ENCODE measurements at regions not wholly inside any gene's neighbourhood (a gene's known extent, or its start where the extent isn't known, plus 50 kb on each side); places are given as distances from the start of the nearest gene placed in this dataset.
A peak's percentile ranks its signal among the peaks of the same experiment; 100 is the strongest.

DNA sequence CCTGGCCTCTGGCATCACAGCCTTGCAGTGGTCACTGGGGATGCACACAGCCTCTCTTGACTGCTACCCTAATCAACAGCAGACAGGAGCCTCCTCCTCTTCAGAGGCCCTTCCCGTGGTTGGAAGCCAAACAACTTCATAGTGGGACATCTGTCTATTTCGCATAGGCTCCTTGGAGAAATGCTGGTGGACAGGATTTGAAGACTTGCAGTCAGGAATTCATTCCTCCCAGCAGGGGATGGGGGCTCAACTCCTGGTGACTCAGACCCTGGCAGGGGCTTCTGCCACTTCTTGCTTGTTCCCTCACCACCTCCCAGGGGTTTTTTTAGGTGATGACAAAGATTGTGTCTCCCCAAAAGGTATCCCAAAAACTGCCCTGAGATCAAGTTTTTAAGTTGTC lies 191.7 kb upstream of the CAMK1G start:
- H3K27ac ChIP-seq (ENCODE audit: low read length): no peak overlapping the region
- H3K4me1 ChIP-seq (ENCODE audit: control insufficient read depth, insufficient read depth, low read length): no peaks in the 10 kb centered on the region
- H3K4me3 ChIP-seq (ENCODE audit: low read length): no peak overlapping the region
- H3K36me3 ChIP-seq (ENCODE audit: control insufficient read depth, insufficient read depth, low read length): no peaks in the 10 kb centered on the region
- H3K27me3 ChIP-seq (ENCODE audit: control insufficient read depth, insufficient read depth, low read length): no peaks in the 10 kb centered on the region
- DNase-seq: no peak
- WGBS (ENCODE audit: insufficient coverage): no CpG with 5 or more reads among the region's 2 CpGs
- H3K9me3 ChIP-seq (replicated peaks; ENCODE audit: control insufficient read depth, low read depth, low read length): no peaks in the 10 kb centered on the region

DNA sequence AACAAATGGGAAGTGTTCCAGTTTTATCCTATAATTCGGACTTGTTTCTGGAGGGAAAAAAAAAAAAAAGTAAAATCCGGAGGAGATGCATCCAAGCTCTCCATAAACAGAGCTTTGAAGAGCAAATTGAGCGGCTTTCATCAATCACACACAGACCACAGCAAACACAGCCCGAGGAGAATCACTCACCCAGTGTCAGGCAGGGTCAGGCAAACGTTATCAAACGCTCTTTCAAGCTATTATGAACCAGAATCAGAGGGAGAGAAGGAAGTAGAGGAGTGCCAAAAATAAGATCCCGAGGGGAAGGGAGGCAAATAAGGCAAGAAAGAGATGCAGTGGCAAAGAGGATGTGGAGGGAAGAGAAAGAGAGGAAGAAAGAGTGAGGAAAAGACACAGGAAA lies 188.3 kb upstream of the CAMK1G start:
- Histone ChIP-seq H3K27ac (ENCODE audit: low read length) (no peak overlapping the region), H3K4me3 (ENCODE audit: low read length) (no peak overlapping the region), H3K4me1 (ENCODE audit: control insufficient read depth, insufficient read depth, low read length) (no peaks in the 10 kb centered on the region), H3K9me3 (replicated peaks; ENCODE audit: control insufficient read depth, low read depth, low read length) (no peaks in the 10 kb centered on the region), H3K27me3 (ENCODE audit: control insufficient read depth, insufficient read depth, low read length) (no peaks in the 10 kb centered on the region), H3K36me3 (ENCODE audit: control insufficient read depth, insufficient read depth, low read length) (no peaks in the 10 kb centered on the region)
- DNase-seq: no peak
- 7% methylated on average over 1 of the region's 7 CpGs for WGBS (ENCODE audit: insufficient coverage)

DNA sequence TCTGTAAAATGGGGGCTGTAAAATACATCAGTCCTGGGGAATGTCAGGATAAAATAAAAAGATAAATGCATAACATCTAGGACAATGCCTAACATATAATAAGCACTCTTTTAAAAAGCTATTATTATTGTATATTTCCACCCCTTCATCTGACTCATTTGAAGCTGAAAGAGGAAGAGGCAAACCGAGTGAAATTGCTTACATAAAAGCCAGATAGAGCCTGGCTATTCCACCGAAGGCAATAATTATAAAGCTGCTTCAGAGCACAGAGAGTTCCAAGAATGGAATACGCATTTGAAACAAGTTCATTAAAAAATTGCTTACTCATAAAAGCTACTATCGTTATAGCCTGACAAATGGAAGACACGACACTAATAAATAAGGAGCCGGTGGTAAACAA lies 186.1 kb upstream of the CAMK1G start:
- WGBS (ENCODE audit: insufficient coverage): 72% methylated on average over 2 of the region's 6 CpGs
- Histone ChIP-seq H3K27ac (ENCODE audit: low read length) (no peak overlapping the region), H3K27me3 (ENCODE audit: control insufficient read depth, insufficient read depth, low read length) (no peaks in the 10 kb centered on the region), H3K36me3 (ENCODE audit: control insufficient read depth, insufficient read depth, low read length) (no peaks in the 10 kb centered on the region), H3K4me1 (ENCODE audit: control insufficient read depth, insufficient read depth, low read length) (no peaks in the 10 kb centered on the region), H3K9me3 (replicated peaks; ENCODE audit: control insufficient read depth, low read depth, low read length) (no peaks in the 10 kb centered on the region), H3K4me3 (ENCODE audit: low read length) (no peak overlapping the region)
- no peak for DNase-seq

DNA sequence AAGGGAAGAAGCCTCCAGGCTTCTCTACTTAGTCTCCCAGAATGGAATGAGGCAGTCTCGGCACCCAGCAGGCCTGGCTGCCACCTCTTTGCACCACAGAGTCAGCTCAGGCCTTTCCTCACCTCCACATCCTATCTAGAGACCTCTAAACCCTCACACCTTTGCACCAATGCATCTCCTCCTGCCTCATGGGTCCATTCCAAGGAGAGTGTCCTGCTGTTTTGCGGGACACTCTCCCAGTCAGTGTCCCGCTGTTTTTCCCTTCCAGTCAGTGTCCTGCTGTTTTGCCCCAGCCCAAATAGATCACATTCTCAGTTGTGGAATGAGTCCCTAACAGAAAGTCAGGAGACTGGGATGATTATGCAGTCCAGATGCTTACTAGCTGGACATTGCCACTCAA lies 185.6 kb upstream of the CAMK1G start:
- DNase-seq: no peak
- Histone ChIP-seq H3K9me3 (replicated peaks; ENCODE audit: control insufficient read depth, low read depth, low read length) (no peaks in the 10 kb centered on the region), H3K36me3 (ENCODE audit: control insufficient read depth, insufficient read depth, low read length) (no peaks in the 10 kb centered on the region), H3K4me3 (ENCODE audit: low read length) (no peak overlapping the region), H3K4me1 (ENCODE audit: control insufficient read depth, insufficient read depth, low read length) (no peaks in the 10 kb centered on the region), H3K27ac (ENCODE audit: low read length) (no peak overlapping the region), H3K27me3 (ENCODE audit: control insufficient read depth, insufficient read depth, low read length) (no peaks in the 10 kb centered on the region)
- 79% methylated on average over 3 of the region's 3 CpGs for WGBS (ENCODE audit: insufficient coverage)

DNA sequence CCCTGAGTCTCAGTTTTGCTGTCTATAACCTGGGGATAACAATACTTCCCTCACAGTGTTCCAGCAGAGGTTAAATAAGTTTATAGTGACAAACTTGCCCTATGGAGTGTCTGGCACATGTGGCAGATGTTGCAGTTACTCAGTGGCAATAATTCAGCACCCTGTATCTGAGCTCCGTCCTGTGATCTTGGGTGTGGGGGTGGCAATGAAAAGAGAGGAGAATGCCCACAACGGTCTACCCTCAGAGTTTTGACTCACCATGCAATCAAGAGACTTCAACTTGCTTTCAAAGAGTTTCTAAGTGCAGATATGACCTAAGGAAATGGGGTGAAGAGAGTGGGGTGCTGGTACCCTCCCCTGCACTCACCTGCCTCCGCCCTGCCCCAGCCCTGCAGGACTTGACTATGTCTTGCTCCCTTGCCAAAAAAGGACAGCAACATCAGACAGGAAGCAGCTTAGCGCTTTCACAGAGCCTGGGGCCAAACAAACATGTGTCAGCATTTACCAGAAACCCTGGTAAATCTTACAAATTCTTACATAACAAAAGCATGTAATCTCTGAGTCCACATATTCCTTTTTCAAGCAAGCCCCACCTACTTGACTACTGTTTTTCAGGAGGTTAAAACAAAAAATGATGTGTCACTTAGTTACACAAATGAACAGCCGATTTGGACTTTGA lies 185.1 kb upstream of the CAMK1G start:
- Histone ChIP-seq H3K9me3 (replicated peaks; ENCODE audit: control insufficient read depth, low read depth, low read length) (no peaks in the 10 kb centered on the region), H3K4me3 (ENCODE audit: low read length) (no peak overlapping the region), H3K4me1 (ENCODE audit: control insufficient read depth, insufficient read depth, low read length) (no peaks in the 10 kb centered on the region), H3K27me3 (ENCODE audit: control insufficient read depth, insufficient read depth, low read length) (no peaks in the 10 kb centered on the region), H3K27ac (ENCODE audit: low read length) (no peak overlapping the region), H3K36me3 (ENCODE audit: control insufficient read depth, insufficient read depth, low read length) (no peaks in the 10 kb centered on the region)
- peak; percentile 80 for DNase-seq
- 29% methylated on average over 2 of the region's 5 CpGs for WGBS (ENCODE audit: insufficient coverage)

DNA sequence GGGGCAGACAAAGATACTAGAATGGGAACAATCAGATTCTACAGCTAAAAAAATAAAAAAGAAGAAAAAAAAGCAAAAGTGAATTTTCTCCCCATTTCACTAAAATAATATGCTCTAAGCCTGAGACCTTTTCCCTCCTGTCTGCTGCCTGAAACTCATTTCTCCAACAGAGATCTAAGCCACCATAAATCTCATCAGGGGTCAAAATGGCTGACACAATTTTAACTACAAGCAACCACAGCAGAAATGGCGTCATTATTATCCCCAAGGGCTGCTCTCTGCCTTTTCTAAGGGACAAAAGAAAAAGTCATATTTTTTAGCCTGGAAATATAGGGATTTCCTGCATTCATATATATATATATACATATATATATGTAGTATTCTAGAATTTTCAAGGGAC lies 183.7 kb upstream of the CAMK1G start:
- H3K27ac ChIP-seq (ENCODE audit: low read length): no peak overlapping the region
- H3K9me3 ChIP-seq (replicated peaks; ENCODE audit: control insufficient read depth, low read depth, low read length): no peaks in the 10 kb centered on the region
- H3K4me3 ChIP-seq (ENCODE audit: low read length): no peak overlapping the region
- WGBS (ENCODE audit: insufficient coverage): no CpG with 5 or more reads among the region's 1 CpG
- no peaks in the 10 kb centered on the region for H3K36me3 ChIP-seq (ENCODE audit: control insufficient read depth, insufficient read depth, low read length)
- DNase-seq: no peak
- peaks cover 2% of the 10 kb centered on the region for H3K27me3 ChIP-seq (ENCODE audit: control insufficient read depth, insufficient read depth, low read length)
- no peaks in the 10 kb centered on the region for H3K4me1 ChIP-seq (ENCODE audit: control insufficient read depth, insufficient read depth, low read length)

DNA sequence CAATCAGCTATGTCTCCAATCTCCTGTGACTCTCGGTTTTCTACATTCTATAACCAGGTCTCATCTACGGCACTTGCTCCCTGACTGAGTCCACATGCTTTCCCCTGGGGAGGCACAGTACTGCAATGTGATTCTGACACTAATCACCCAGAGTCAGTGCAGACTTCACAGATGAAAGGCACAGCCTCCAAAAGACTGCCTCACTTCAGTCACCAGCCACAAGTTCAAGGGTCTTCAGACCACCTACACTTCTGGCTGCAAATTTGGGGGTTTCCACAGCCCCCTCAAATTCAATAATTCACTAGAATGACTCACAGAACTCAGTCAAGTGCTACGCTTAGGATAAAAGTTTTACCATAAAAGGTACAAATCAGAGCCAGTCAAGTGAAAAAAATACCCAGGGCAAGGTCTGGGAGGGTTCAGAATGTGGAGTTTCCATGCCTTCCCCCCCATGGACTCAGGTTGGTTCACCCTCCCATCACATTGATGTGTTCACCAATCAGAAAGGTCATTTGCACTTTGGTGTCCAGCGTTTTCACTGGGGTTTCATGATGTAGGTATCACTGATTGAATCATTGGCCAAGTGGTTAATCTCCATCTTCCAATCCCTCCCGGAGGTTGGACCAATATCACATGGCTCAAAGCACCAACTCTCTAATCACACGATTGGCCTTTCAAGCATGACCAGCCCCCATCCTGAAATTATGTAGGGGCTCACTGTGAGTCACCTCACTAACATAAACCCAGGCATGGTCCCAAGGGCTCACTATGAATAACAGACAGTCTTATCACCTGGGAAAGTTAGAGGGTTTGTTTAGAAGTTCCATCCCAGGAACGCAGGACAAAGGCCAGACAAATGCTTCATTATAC lies 182.9 kb upstream of the CAMK1G start:
- Histone ChIP-seq H3K27me3 (ENCODE audit: control insufficient read depth, insufficient read depth, low read length) (peaks cover 2% of the 10 kb centered on the region), H3K9me3 (replicated peaks; ENCODE audit: control insufficient read depth, low read depth, low read length) (no peaks in the 10 kb centered on the region), H3K4me1 (ENCODE audit: control insufficient read depth, insufficient read depth, low read length) (no peaks in the 10 kb centered on the region), H3K36me3 (ENCODE audit: control insufficient read depth, insufficient read depth, low read length) (no peaks in the 10 kb centered on the region), H3K27ac (ENCODE audit: low read length) (no peak overlapping the region), H3K4me3 (ENCODE audit: low read length) (no peak overlapping the region)
- DNase-seq: no peak
- WGBS (ENCODE audit: insufficient coverage): 72% methylated on average over 5 of the region's 7 CpGs

DNA sequence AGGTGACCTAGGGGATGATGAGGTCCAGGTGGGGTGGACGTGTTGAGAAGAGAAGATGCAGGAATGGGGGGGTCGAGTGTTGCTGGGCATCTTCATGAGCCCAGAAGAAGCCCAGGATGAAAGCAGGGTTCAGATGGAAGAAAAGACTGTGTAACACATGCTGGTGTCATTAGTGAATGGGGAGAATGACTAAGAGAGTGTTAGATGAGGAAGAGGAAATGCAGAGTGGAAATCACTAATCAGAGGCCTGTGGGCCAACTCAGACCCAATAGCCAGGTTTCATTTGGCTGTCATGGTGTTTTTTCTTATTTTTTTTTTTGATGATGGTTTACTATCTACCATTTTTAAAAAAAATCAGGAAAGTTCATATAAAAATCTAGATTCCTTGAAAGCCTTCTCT lies 180.8 kb upstream of the CAMK1G start:
- H3K27me3 ChIP-seq (ENCODE audit: control insufficient read depth, insufficient read depth, low read length): peaks cover 2% of the 10 kb centered on the region
- H3K27ac ChIP-seq (ENCODE audit: low read length): no peak overlapping the region
- no peaks in the 10 kb centered on the region for H3K36me3 ChIP-seq (ENCODE audit: control insufficient read depth, insufficient read depth, low read length)
- DNase-seq: no peak
- H3K4me3 ChIP-seq (ENCODE audit: low read length): no peak overlapping the region
- 55% methylated on average over 2 of the region's 2 CpGs for WGBS (ENCODE audit: insufficient coverage)
- no peaks in the 10 kb centered on the region for H3K9me3 ChIP-seq (replicated peaks; ENCODE audit: control insufficient read depth, low read depth, low read length)
- no peaks in the 10 kb centered on the region for H3K4me1 ChIP-seq (ENCODE audit: control insufficient read depth, insufficient read depth, low read length)

DNA sequence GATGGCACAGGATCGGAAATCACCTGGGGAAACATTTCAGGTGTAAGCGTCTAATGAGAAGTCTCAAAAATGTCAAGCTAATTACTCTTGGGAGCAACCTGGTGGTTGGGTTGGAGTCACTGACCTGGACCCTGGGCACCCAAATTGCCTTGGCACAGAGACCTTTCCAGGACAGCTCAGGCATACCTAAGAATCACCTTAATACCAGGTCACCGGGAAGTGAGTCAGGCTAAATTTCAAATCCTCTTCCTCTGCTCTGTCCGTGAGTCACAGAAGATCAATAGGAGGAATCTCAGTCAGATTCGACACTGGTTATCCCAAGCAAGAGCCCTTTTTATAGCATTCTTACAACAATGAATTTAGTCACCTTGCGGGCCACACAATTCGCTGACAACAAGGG lies 179.6 kb upstream of the CAMK1G start:
- peaks cover 2% of the 10 kb centered on the region for H3K27me3 ChIP-seq (ENCODE audit: control insufficient read depth, insufficient read depth, low read length)
- H3K9me3 ChIP-seq (replicated peaks; ENCODE audit: control insufficient read depth, low read depth, low read length): no peaks in the 10 kb centered on the region
- WGBS (ENCODE audit: insufficient coverage): 100% methylated on average over 1 of the region's 7 CpGs
- no peak overlapping the region for H3K4me3 ChIP-seq (ENCODE audit: low read length)
- H3K36me3 ChIP-seq (ENCODE audit: control insufficient read depth, insufficient read depth, low read length): no peaks in the 10 kb centered on the region
- H3K27ac ChIP-seq (ENCODE audit: low read length): no peak overlapping the region
- no peak for DNase-seq
- no peaks in the 10 kb centered on the region for H3K4me1 ChIP-seq (ENCODE audit: control insufficient read depth, insufficient read depth, low read length)

DNA sequence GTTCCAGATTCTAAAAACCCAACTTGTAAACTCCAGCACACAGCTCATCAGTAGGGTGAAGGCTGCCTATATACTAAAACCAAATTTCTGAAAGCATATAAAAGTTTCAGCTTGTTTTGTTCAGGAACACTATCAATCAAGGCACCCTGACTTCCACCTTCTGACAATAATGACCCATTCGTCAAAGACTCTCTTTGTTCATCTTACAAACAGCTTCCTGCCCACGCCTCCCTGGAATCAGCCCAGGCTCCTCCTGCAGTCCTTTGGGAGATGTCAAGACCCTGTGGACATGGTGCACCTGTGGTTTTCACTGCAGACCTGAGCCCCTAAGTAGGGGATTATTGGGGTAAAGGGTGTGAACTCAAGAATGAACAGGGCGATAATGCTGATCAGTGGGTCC lies 178.9 kb upstream of the CAMK1G start:
- H3K27ac ChIP-seq (ENCODE audit: low read length): no peak overlapping the region

More for the DNA sequence above, 178.9 kb upstream of the CAMK1G start:
- no peaks in the 10 kb centered on the region for H3K4me1 ChIP-seq (ENCODE audit: control insufficient read depth, insufficient read depth, low read length)
- WGBS (ENCODE audit: insufficient coverage): 50% methylated on average over 2 of the region's 3 CpGs
- DNase-seq: no peak
- H3K27me3 ChIP-seq (ENCODE audit: control insufficient read depth, insufficient read depth, low read length): peaks cover 2% of the 10 kb centered on the region
- H3K4me3 ChIP-seq (ENCODE audit: low read length): no peak overlapping the region
- H3K9me3 ChIP-seq (replicated peaks; ENCODE audit: control insufficient read depth, low read depth, low read length): no peaks in the 10 kb centered on the region
- no peaks in the 10 kb centered on the region for H3K36me3 ChIP-seq (ENCODE audit: control insufficient read depth, insufficient read depth, low read length)
